GM12878 (cell line): ENCODE measurements at regions not wholly inside any gene's neighbourhood (a gene's known extent, or its start where the extent isn't known, plus 50 kb on each side); places are given as distances from the start of the nearest gene placed in this dataset.

ENCODE experiments used
- ATAC-seq: fragments of 200-7000 bp; cut with Tn5 transposase; 3 replicates; pipeline ENCODE4 v1.9.1; 2020; ENCODE audit warnings: mild to moderate bottlenecking, moderate library complexity
- BruUV-seq: library from RNA; stranded (reverse); fragments of 400-500 nt; replicated peaks from 2 replicates; lab custom pipeline; 2021; lab: Mats Ljungman, UMichigan
- CTCF ChIA-PET: fragments of 300-600 bp; sonication (Branson Sonifier 250); formaldehyde crosslinking; extraction: SDS; loops from one replicate; lab custom pipeline; 2021; ENCODE audit warnings: inconsistent platforms; lab: Yijun Ruan, JAX
- POLR2A ChIA-PET: fragments of 350-600 bp; formaldehyde crosslinking; extraction: SDS; loops from one replicate; lab custom pipeline; 2021; ENCODE audit warnings: inconsistent platforms; lab: Charles Lee
- RAD21 ChIA-PET: fragments of 300-600 bp; sonication (Branson Sonifier 250); formaldehyde crosslinking; loops from one replicate; lab custom pipeline; 2023; ENCODE audit warnings: antibody characterized with exemption; ENCODE audit not compliant: unreplicated experiment; lab: Charles Lee
- SMC1A ChIA-PET: fragments of 300-600 bp; sonication (Branson Sonifier 250); formaldehyde crosslinking; loops from one replicate; lab custom pipeline; 2023; ENCODE audit not compliant: unreplicated experiment, uncharacterized antibody; lab: Charles Lee
- DNase-seq: peaks from one replicate; pipeline ENCODE4 v3.0.0-alpha.2; 2011; ENCODE audit warnings: low read depth, low spot score
- FAIRE-seq: peaks from 3 replicates; lab custom pipeline; 2011; peaks lifted over from hg19 to GRCh38; lab: Jason Lieb, UNC
- H2AFZ ChIP-seq: 2 replicates; pipeline ENCODE4 v1.6.0; 2011; ENCODE audit warnings: low read depth, low read length, control low read depth; ENCODE audit not compliant: control insufficient read depth
- H3K27ac ChIP-seq: 2 replicates; pipeline ENCODE4 v1.5.1; 2011; ENCODE audit warnings: control low read depth; ENCODE audit not compliant: control insufficient read depth, insufficient read depth
- H3K27me3 ChIP-seq, 2 experiments: replicated peaks in 1 of 2; 2 replicates each; pipeline versions ENCODE4 v1.6.0 to v1.6.1; 2011; ENCODE audit warnings: low read length in 1 of 2; ENCODE audit not compliant: control insufficient read depth in 2 of 2, insufficient read depth in 2 of 2
- H3K36me3 ChIP-seq, 2 experiments: 2 replicates each; pipeline ENCODE4 v1.5.1; 2011; ENCODE audit warnings: low read length in 1 of 2; ENCODE audit not compliant: control insufficient read depth in 2 of 2, insufficient read depth in 2 of 2
- H3K4me1 ChIP-seq: 2 replicates; pipeline ENCODE4 v1.6.1; 2011; ENCODE audit warnings: mild to moderate bottlenecking, low read length, moderate library complexity, mixed read lengths; ENCODE audit not compliant: control insufficient read depth, insufficient read depth
- H3K4me2 ChIP-seq: 2 replicates; pipeline ENCODE4 v1.6.0; 2011; ENCODE audit warnings: control low read depth; ENCODE audit not compliant: control insufficient read depth, insufficient read depth
- H3K4me3 ChIP-seq: fragments of 200-600 bp; sonication (generic); 2 replicates; pipeline ENCODE4 v1.5.1; 2016
- H3K79me2 ChIP-seq: 2 replicates; pipeline ENCODE4 v1.6.0; 2011; ENCODE audit warnings: low read length; ENCODE audit not compliant: control insufficient read depth, insufficient read depth
- H3K9ac ChIP-seq: 2 replicates; pipeline ENCODE4 v1.8.0; 2011; ENCODE audit warnings: low read length, control low read depth, mixed read lengths; ENCODE audit not compliant: control insufficient read depth, insufficient read depth
- H3K9me3 ChIP-seq: replicated peaks from 3 replicates; pipeline ENCODE4 v1.5.1; 2011; ENCODE audit warnings: mild to moderate bottlenecking, low read length; ENCODE audit not compliant: control insufficient read depth, insufficient read depth
- H4K20me1 ChIP-seq: 2 replicates; pipeline ENCODE4 v1.6.0; 2011; ENCODE audit not compliant: control insufficient read depth, insufficient read depth
- BRCA1 ChIP-seq: IDR thresholded peaks from 2 replicates; pipeline ENCODE4 v1.6.1; 2011; ENCODE audit warnings: low read depth, low read length, improper control_type of control experiment
- CEBPZ ChIP-seq: fragments of 150-350 bp; IDR thresholded peaks from 2 replicates; pipeline ENCODE4 v1.6.1; 2016; ENCODE audit warnings: low read depth, low read length
- CREB1 ChIP-seq: IDR thresholded peaks from 2 replicates; pipeline ENCODE4 v1.6.1; 2012; ENCODE audit warnings: low read depth, mild to moderate bottlenecking, inconsistent platforms
- TCF12 ChIP-seq: IDR thresholded peaks from 2 replicates; pipeline ENCODE4 v1.6.1; 2011; ENCODE audit warnings: low read depth, mild to moderate bottlenecking, low read length
- USF2 ChIP-seq: IDR thresholded peaks from 2 replicates; pipeline ENCODE4 v1.6.1; 2011; ENCODE audit warnings: low read depth, low read length, improper control_type of control experiment, borderline replicate concordance
- ZBTB11 ChIP-seq: fragments of 450-650 bp; formaldehyde crosslinking; IDR thresholded peaks from 2 replicates; pipeline ENCODE4 v1.5.0; 2022; ENCODE audit warnings: mild to moderate bottlenecking, missing genetic modification characterization
- ZZZ3 ChIP-seq: IDR thresholded peaks from 2 replicates; pipeline ENCODE4 v1.6.1; 2011; ENCODE audit warnings: low read depth; ENCODE audit not compliant: control insufficient read depth, insufficient read length
- WGBS: methylation state at CpG from one replicate; pipeline ENCODE4 v1.1.6; 2016; ENCODE audit warnings: low lambda C conversion rate; ENCODE audit not compliant: insufficient replicate concordance, insufficient coverage; ENCODE audit errors: missing lambda C conversion rate; 5-methylcytosine and 5-hydroxymethylcytosine counted together
- in situ Hi-C: fragments of 300-500 bp; cut with MboI; formaldehyde crosslinking; loops from 9 replicates; pipeline ENCODE4 v1.14.3; 2018; ENCODE audit warnings: mixed read lengths
- intact Hi-C: fragments of 100-400 bp; cut with micrococcal nuclease; formaldehyde crosslinking; loops from one replicate; pipeline ENCODE4 v1.14.2; 2022; ENCODE audit not compliant: unreplicated experiment

- SMC1A ChIA-PET, result no interaction called here
- CTCF ChIA-PET, result interaction anchor here (1.8 kb wide), 1 partner anchor 51 kb away, joined by 5 read pairs; no protein-coding TSS in a partner anchor
- no peaks in the 10 kb centered on the region for H3K36me3 ChIP-seq
- H3K4me1 ChIP-seq, result no peaks in the 10 kb centered on the region
- no peak overlapping the region for H3K4me3 ChIP-seq
- intact Hi-C loops (no loop called here), in situ Hi-C loops (no loop called here)
- DNase-seq (no peak), ATAC-seq (no peak), FAIRE-seq (no peak)
- WGBS, result 41% methylated on average over 6 of the region's 6 CpGs
- TF ChIP-seq ZBTB11 (no peak), CREB1 (no peak), ZZZ3 (no peak), USF2 (no peak), CEBPZ (no peak), TCF12 (no peak), BRCA1 (no peak)
- no peaks in the 10 kb centered on the region for H3K79me2 ChIP-seq
- no peak overlapping the region for H3K4me2 ChIP-seq
- POLR2A ChIA-PET, result no interaction called here
- no peak overlapping the region for H3K9ac ChIP-seq
- no peak overlapping the region for H3K27ac ChIP-seq
- H4K20me1 ChIP-seq, result no peaks in the 10 kb centered on the region
- no peaks in the 10 kb centered on the region for H3K9me3 ChIP-seq
- RAD21 ChIA-PET, result no interaction called here
- no TSS peak for BruUV-seq
- H2AFZ ChIP-seq, result no peak overlapping the region
- peaks cover 0 to 2% of the 10 kb centered on the region in 2 experiments; a peak in 1 of 4 replicates for H3K27me3 ChIP-seq
Measured at GRCh38 chr4:89174784-89175183, 63.5 kb downstream of the TIGD2 start.
